T-cell (primary cell): ENCODE measurements at regions not wholly inside any gene's neighbourhood (a gene's known extent, or its start where the extent isn't known, plus 50 kb on each side); places are given as distances from the start of the nearest gene placed in this dataset.

Experiments used
- ATAC-seq, 4 experiments: fragments of 200-7000 bp in 3 of 4; fragments of 150-1000 bp in 1 of 4; cut with Tn5 transposase; replicated peaks in 1 of 4; 1 replicate in 3 of 4; 2 replicates in 1 of 4; pipeline ENCODE4 v1.10.0; 2021; ENCODE audit warnings: moderate library complexity in 3 of 4, mild to moderate bottlenecking in 2 of 4, moderate number of reproducible peaks in 1 of 4
- CTCF ChIA-PET, 2 donors: fragments of 300-600 bp; sonication (Branson Sonifier 250); formaldehyde crosslinking; loops; one replicate each; lab custom pipeline; 2022; ENCODE audit warnings: antibody characterized with exemption in 2 of 2; lab: Charles Lee
- POLR2A ChIA-PET, 2 donors: fragments of 300-600 bp; sonication (Branson Sonifier 250); formaldehyde crosslinking; loops; one replicate each; lab custom pipeline; 2022; ENCODE audit warnings: antibody characterized with exemption in 2 of 2; lab: Charles Lee
- DNase-seq, 35 experiments: peaks; one replicate each; pipeline versions ENCODE4 v3.0.0 to v3.0.0-alpha.2; 2013 to 2023
- H3K27ac ChIP-seq: one replicate; pipeline ENCODE4 v1.5.1; 2013; ENCODE audit warnings: low read length
- H3K27me3 ChIP-seq, 2 experiments: replicated peaks in 1 of 2; 1 replicate in 1 of 2; 2 replicates in 1 of 2; pipeline versions ENCODE4 v1.6.1 to v1.7.0; 2013; ENCODE audit warnings: low read length in 1 of 2, mixed read lengths in 1 of 2; ENCODE audit not compliant: control insufficient read depth in 2 of 2, insufficient read depth in 2 of 2; ENCODE audit errors: extremely low read depth in 1 of 2
- H3K36me3 ChIP-seq, 2 donors: 1 replicate in 1 of 2; 2 replicates in 1 of 2; pipeline versions ENCODE4 v1.6.1 to v1.7.0; 2013; ENCODE audit warnings: low read length in 1 of 2; ENCODE audit not compliant: control insufficient read depth in 2 of 2, insufficient read depth in 1 of 2; ENCODE audit errors: extremely low read depth in 1 of 2
- H3K4me1 ChIP-seq, 2 experiments: 1 replicate in 1 of 2; 2 replicates in 1 of 2; pipeline versions ENCODE4 v1.6.1 to v1.7.0; 2013; ENCODE audit warnings: low read length in 2 of 2, mixed read lengths in 1 of 2; ENCODE audit not compliant: insufficient read depth in 2 of 2, control insufficient read depth in 1 of 2; ENCODE audit errors: extremely low read depth in 1 of 2
- H3K4me3 ChIP-seq, 2 donors: 1 replicate in 1 of 2; 2 replicates in 1 of 2; pipeline versions ENCODE4 v1.5.1 to v1.7.0; 2013; ENCODE audit warnings: mild to moderate bottlenecking in 2 of 2, low read length in 1 of 2, moderate library complexity in 1 of 2; ENCODE audit not compliant: control insufficient read depth in 1 of 2; ENCODE audit errors: extremely low read depth in 1 of 2
- H3K9me3 ChIP-seq: 2 replicates; pipeline ENCODE4 v1.7.0; 2013
- H3K27ac Mint-ChIP-seq, 2 donors: one replicate each; pipeline ENCODE4 v1.8.0; 2020 to 2021; ENCODE audit warnings: mild to moderate bottlenecking in 2 of 2, mixed read lengths in 2 of 2
- H3K27me3 Mint-ChIP-seq, 2 donors: one replicate each; pipeline ENCODE4 v1.8.0; 2021 to 2022; ENCODE audit warnings: mixed read lengths in 2 of 2
- H3K36me3 Mint-ChIP-seq: one replicate; pipeline ENCODE4 v1.8.0; 2021; ENCODE audit warnings: mixed read lengths
- H3K4me1 Mint-ChIP-seq, 3 donors: one replicate each; pipeline ENCODE4 v1.8.0; 2020 to 2022; ENCODE audit warnings: mixed read lengths in 3 of 3, mild to moderate bottlenecking in 1 of 3
- H3K4me3 Mint-ChIP-seq, 3 donors: one replicate each; pipeline ENCODE4 v1.8.0; 2020 to 2022; ENCODE audit warnings: mild to moderate bottlenecking in 3 of 3, mixed read lengths in 3 of 3, moderate library complexity in 3 of 3
- H3K9me3 Mint-ChIP-seq, 3 donors: one replicate each; pipeline ENCODE4 v1.8.0; 2020 to 2022; ENCODE audit warnings: mixed read lengths in 3 of 3

GRCh38 chr4:176631611-176632010 lies 161.1 kb downstream of the VEGFC start:
- no peaks in the 10 kb centered on the region for H3K4me1 ChIP-seq
- ChIA-PET POLR2A (no interaction called here), CTCF (no interaction called here)
- no peaks in the 10 kb centered on the region for H3K27me3 ChIP-seq
- no peaks in the 10 kb centered on the region for H3K36me3 Mint-ChIP-seq
- no peak for DNase-seq
- H3K27ac Mint-ChIP-seq: no peak overlapping the region
- no peak overlapping the region for H3K4me3 ChIP-seq
- peaks cover 0 to 11% (median 6%) of the 10 kb centered on the region in 3 donors for H3K9me3 Mint-ChIP-seq
- H3K4me3 Mint-ChIP-seq: no peak overlapping the region
- H3K9me3 ChIP-seq: no peaks in the 10 kb centered on the region
- no peak for ATAC-seq
- H3K27me3 Mint-ChIP-seq: no peaks in the 10 kb centered on the region
- H3K4me1 Mint-ChIP-seq: no peaks in the 10 kb centered on the region
- no peaks in the 10 kb centered on the region for H3K36me3 ChIP-seq
- H3K27ac ChIP-seq: no peak overlapping the region
